KOPT-K1 (cell line): ENCODE measurements at regions not wholly inside any gene's neighbourhood (a gene's known extent, or its start where the extent isn't known, plus 50 kb on each side); places are given as distances from the start of the nearest gene placed in this dataset.
"Not testable (repeated sequence)": the region's sequence is repeated elsewhere in the genome, so short reads cannot be mapped to it uniquely, and the experiment has no call there.

Experiments used
- H3K27ac ChIP-seq: fragments of 200-600 bp; sonication (generic); 2 replicates; pipeline ENCODE4 v1.5.1; 2016; ENCODE audit warnings: antibody characterized with exemption, mild to moderate bottlenecking, low read depth, low read length; ENCODE audit not compliant: poor library complexity, severe bottlenecking
- H3K36me3 ChIP-seq: fragments of 200-600 bp; sonication (generic); 2 replicates; pipeline ENCODE4 v1.5.1; 2017; ENCODE audit warnings: antibody characterized with exemption, mild to moderate bottlenecking, low read length, moderate library complexity; ENCODE audit not compliant: insufficient read depth
- H3K9me3 ChIP-seq: fragments of 200-600 bp; sonication (generic); 2 replicates; pipeline ENCODE4 v1.5.1; 2017; ENCODE audit warnings: antibody characterized with exemption, low read length, mild to moderate bottlenecking; ENCODE audit not compliant: insufficient read depth, poor library complexity, severe bottlenecking

- Histone ChIP-seq H3K36me3 (no peaks in the 10 kb centered on the region), H3K27ac (no peak overlapping the region), H3K9me3 (peaks cover 16% of the 10 kb centered on the region)
Measured at GRCh38 chr4:79687006-79687405, 279.0 kb upstream of the GK2 start.

GRCh38 chr4:79685542-79685941, 277.5 kb upstream of the GK2 start:
- Histone ChIP-seq H3K27ac (no peak overlapping the region), H3K36me3 (no peaks in the 10 kb centered on the region), H3K9me3 (peaks cover 16% of the 10 kb centered on the region)

- Histone ChIP-seq H3K36me3 (no peaks in the 10 kb centered on the region), H3K27ac (no peak overlapping the region), H3K9me3 (peaks cover 16% of the 10 kb centered on the region)
Measured at GRCh38 chr4:79684516-79684915, 276.5 kb upstream of the GK2 start.

GRCh38 chr4:79682801-79683530, 274.9 kb upstream of the GK2 start:
- Histone ChIP-seq H3K9me3 (peaks cover 16% of the 10 kb centered on the region), H3K36me3 (no peaks in the 10 kb centered on the region), H3K27ac (no peak overlapping the region)

GRCh38 chr4:79682161-79682560, 274.1 kb upstream of the GK2 start:
- Histone ChIP-seq H3K27ac (no peak overlapping the region), H3K36me3 (no peaks in the 10 kb centered on the region), H3K9me3 (peaks cover 16% of the 10 kb centered on the region)

DNA sequence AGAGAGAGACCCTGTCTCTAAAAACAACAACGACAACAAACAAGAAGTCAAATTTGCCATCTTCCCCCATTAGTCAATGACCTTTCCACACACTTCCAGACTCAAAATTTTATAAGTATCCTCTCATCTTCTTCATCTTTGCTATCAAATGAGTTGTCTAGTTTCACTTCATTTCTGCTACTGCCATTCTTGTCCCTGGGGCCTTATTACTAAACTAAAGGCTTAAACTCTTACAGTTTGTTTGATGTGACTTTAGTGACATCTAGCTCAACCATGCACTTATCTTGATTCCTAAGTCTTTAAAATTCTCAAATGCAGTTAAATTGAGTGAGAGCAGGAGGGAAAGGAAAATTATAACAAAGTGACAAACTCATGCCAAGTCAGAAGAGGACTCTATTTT, 271.8 kb upstream of the GK2 start:
- H3K27ac ChIP-seq: peak overlapping the region; percentile 80
- H3K9me3 ChIP-seq: peaks cover 14% of the 10 kb centered on the region
- no peaks in the 10 kb centered on the region for H3K36me3 ChIP-seq

DNA sequence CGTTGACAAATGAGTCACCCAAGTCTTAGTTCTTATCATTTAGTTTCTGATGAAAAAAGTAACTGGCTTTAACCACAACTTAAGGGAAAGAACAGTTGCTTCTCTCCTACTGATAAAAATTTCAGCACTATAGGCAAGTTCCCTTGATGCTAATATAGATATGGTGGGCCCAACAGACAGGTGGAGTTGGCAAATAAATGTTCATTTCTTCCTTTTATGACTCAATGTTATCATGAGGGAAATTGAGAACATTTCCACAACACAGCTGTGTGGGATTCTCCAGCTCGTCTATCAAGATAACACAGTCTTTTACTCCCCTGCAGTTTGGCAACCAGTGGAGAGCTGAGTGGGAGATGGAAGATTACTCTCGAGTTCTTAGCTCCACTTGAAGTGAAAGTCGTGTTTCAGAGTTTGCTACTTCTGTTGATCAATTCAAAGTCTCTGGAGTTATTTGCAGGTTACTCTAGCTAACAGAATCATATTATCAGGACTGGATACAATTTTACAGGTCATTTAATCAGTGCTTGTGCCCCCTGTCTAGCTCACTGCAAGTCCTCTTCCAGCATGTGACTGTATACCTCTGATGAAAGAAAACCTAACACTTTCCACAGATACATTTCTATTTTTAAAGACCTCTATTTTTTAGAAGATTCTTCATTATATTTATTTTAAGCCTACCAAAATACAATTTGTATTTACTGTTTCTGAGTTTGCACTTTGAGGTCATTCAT, 270.6 kb upstream of the GK2 start:
- H3K9me3 ChIP-seq: peaks cover 8% of the 10 kb centered on the region
- H3K27ac ChIP-seq: peak overlapping the region; percentile 80
- no peaks in the 10 kb centered on the region for H3K36me3 ChIP-seq

DNA sequence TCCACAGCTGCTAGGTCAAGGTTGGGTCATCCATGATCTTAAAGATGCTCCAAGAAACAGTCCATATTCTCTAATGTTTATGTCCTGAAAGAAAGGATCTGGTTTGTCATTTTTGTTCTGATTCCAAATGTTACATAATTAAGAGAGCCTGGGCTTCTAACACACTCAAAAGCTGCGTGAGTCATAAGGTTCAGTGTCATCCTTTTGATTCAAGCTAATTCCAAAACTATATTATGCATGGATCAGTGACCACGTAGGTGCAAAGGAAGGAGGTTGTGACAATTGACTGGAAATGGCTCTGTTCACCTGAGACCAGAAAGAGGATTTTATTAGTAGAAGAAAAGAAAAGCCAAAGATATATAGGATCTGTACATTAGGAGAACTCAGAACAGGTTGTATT, 268.7 kb upstream of the GK2 start:
- Histone ChIP-seq H3K27ac (peak overlapping the region; percentile 80), H3K9me3 (peaks cover 16% of the 10 kb centered on the region), H3K36me3 (no peaks in the 10 kb centered on the region)

GRCh38 chr4:79674906-79675305, 266.9 kb upstream of the GK2 start:
- H3K27ac ChIP-seq, H3K36me3 ChIP-seq: not testable (repeated sequence)
- peaks cover 29% of the 10 kb centered on the region for H3K9me3 ChIP-seq

- no peak overlapping the region for H3K27ac ChIP-seq
- no peaks in the 10 kb centered on the region for H3K36me3 ChIP-seq
- peaks cover 39% of the 10 kb centered on the region for H3K9me3 ChIP-seq
Measured at GRCh38 chr4:79673898-79674297, 265.9 kb upstream of the GK2 start.

- Histone ChIP-seq H3K27ac (no peak overlapping the region), H3K9me3 (peaks cover 44% of the 10 kb centered on the region), H3K36me3 (no peaks in the 10 kb centered on the region)
Measured at GRCh38 chr4:79673377-79673776, 265.3 kb upstream of the GK2 start.

DNA sequence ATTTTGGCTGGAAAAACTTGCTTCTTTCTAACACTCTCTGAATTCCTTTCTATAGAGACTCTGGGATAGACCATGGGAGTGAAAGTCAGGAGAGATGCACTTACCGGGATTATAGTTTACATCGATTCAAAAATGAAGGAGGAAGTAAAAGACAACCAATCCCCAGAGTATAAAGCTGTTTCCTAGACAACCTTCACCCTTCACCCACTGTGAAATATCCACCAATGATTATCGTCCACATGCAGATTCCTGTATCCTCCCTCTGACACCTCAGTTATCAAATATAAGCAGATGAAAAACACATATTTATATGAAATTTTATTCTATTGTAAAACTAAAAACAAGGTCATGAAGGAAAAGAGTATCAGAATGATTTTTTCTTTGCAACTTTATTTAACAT, 258.8 kb upstream of the GK2 start:
- Histone ChIP-seq H3K36me3 (no peaks in the 10 kb centered on the region), H3K27ac (no peak overlapping the region), H3K9me3 (peaks cover 35% of the 10 kb centered on the region)

DNA sequence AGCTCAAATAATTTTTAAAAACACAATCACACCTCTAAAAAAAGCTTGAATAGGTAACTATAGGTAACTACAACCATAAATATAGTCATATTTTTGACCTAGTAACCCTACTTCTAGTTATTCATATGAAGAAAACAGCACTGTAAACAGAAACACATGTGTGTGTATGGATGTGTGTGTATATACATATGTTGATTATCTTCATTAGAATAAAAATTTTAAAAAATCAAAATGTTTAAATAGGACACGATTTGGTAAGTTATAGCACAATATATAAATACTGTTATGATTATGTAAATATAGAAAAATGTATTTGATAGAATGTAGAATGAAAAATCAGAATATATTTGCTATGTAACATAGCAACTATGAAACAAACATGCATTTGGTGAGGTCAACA, 258.1 kb upstream of the GK2 start:
- Histone ChIP-seq H3K36me3 (no peaks in the 10 kb centered on the region), H3K9me3 (peaks cover 30% of the 10 kb centered on the region), H3K27ac (no peak overlapping the region)

GRCh38 chr4:79663865-79664264, 255.8 kb upstream of the GK2 start:
- H3K27ac ChIP-seq: no peak overlapping the region
- H3K36me3 ChIP-seq: no peaks in the 10 kb centered on the region
- peaks cover 30% of the 10 kb centered on the region for H3K9me3 ChIP-seq

DNA sequence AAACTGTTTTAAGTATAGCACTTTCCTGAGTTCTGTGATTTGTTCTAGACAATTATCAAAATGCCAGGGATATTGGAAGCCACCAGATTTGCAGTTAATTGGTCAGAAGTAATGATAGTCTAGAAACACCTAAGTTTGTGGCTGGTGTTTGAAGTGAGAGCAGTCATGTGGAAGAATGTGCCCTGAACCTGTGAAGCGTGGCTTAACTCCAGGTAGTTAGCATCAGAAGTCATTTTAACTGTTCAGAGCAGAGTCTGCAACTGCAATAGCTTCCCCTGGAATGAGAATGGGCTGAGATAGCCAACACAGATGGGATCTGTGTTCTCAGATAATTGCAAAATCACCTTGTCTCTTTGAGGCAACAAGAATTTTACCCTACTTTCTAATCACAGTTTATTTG, 255.1 kb upstream of the GK2 start:
- Histone ChIP-seq H3K27ac (no peak overlapping the region), H3K36me3 (no peaks in the 10 kb centered on the region), H3K9me3 (peaks cover 29% of the 10 kb centered on the region)

- Histone ChIP-seq H3K9me3 (peaks cover 29% of the 10 kb centered on the region), H3K27ac (no peak overlapping the region), H3K36me3 (no peaks in the 10 kb centered on the region)
Measured at GRCh38 chr4:79662651-79663050, 254.6 kb upstream of the GK2 start.
